Fibroblast of villous mesenchyme (primary cell): ENCODE measurements at regions not wholly inside any gene's neighbourhood (a gene's known extent, or its start where the extent isn't known, plus 50 kb on each side); places are given as distances from the start of the nearest gene placed in this dataset.
"Not testable (repeated sequence)": the region's sequence is repeated elsewhere in the genome, so short reads cannot be mapped to it uniquely, and the experiment has no call there.

ENCODE experiments used
- DNase-seq: peaks from one replicate; pipeline ENCODE4 v3.0.0-alpha.2; 2010; ENCODE audit warnings: low read depth
- H3K4me3 ChIP-seq: 2 replicates; pipeline ENCODE4 v1.5.1; 2011; ENCODE audit warnings: low read depth, mild to moderate bottlenecking, low read length
- CTCF ChIP-seq: IDR thresholded peaks from 2 replicates; pipeline ENCODE4 v1.5.1; 2012; ENCODE audit warnings: low read depth, mild to moderate bottlenecking, low read length; ENCODE audit not compliant: insufficient read depth

- peak; percentile 37 for DNase-seq
- no peak overlapping the region for H3K4me3 ChIP-seq
- no peak for TF ChIP-seq CTCF
These were observed 98.4 kb upstream of the USP25 start for GRCh38 chr21:15631342-15631741.

GRCh38 chr21:15634541-15634940, 95.2 kb upstream of the USP25 start:
- DNase-seq, H3K4me3 ChIP-seq: not testable (repeated sequence)

- TF ChIP-seq CTCF, result no peak
- peak; percentile 9 for DNase-seq
- H3K4me3 ChIP-seq, result no peak overlapping the region
These were observed 90.8 kb upstream of the USP25 start for GRCh38 chr21:15638856-15639549.

- H3K4me3 ChIP-seq, DNase-seq: not testable (repeated sequence)
These were observed 89.7 kb upstream of the USP25 start for GRCh38 chr21:15640113-15640512.

GRCh38 chr21:15644489-15644888, 85.3 kb upstream of the USP25 start:
- no peak for DNase-seq
- no peak overlapping the region for H3K4me3 ChIP-seq
- TF ChIP-seq CTCF, result no peak

- no peak for TF ChIP-seq CTCF
- no peak for DNase-seq
- no peak overlapping the region for H3K4me3 ChIP-seq
These were observed 84.0 kb upstream of the USP25 start for GRCh38 chr21:15645830-15646229.

- no peak for TF ChIP-seq CTCF
- DNase-seq, result no peak
- H3K4me3 ChIP-seq, result no peak overlapping the region
These were observed 79.0 kb upstream of the USP25 start for GRCh38 chr21:15650735-15651134.

GRCh38 chr21:15651172-15651571, 78.6 kb upstream of the USP25 start:
- H3K4me3 ChIP-seq, result no peak overlapping the region
- TF ChIP-seq CTCF, result no peak
- DNase-seq, result no peak
